ENCODE measurements at regions not wholly inside any gene's neighbourhood (a gene's known extent, or its start where the extent isn't known, plus 50 kb on each side); places are given as distances from the start of the nearest gene placed in this dataset.

DNA sequence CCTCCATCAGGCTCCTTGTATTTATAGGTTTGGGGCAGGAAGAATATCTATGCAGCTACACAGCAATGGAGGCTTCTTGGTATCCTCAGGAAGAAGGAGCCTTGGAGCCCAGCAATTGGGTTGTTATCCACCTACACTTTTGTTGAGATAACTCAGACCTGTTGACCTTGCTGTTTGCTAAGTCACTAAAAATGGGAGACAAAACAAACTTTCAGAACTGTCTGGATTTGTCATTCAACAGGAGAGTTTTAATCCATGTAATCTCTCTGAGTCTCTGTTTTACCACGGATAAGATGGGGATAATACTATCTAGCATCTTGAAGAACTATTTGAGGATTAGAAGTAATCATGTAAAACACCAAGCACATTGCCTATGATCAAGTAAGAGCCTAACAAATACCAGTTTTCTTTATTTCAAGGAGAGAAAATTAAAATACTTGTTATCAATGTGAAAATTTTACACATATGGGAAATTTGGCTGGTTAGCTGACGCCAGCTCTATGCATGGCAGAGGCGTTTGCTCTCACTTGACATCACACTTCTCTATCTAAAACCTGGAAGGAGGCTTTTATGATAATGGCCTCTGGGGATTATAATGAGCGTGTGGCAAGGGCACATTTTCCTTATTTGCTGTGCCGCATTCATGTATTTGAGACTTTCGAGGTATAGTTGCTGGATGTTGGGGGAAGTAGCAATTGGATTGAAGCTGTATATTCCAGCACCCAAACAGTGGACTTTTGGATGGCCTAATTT is 215.6 kb downstream of the PDCD6IP start:
- Mint-ChIP-seq H3K4me1 (peaks cover 12 to 16% (median 16%) of the 10 kb centered on the region in 3 donors), H3K9me3 (peaks cover 0 to 2% (median 0%) of the 10 kb centered on the region in 3 donors), H3K36me3 (peaks cover 2% of the 10 kb centered on the region), H3K4me3 (no peak overlapping the region), H3K27me3 (peaks cover 4% of the 10 kb centered on the region), H3K27ac (no peak overlapping the region)

DNA sequence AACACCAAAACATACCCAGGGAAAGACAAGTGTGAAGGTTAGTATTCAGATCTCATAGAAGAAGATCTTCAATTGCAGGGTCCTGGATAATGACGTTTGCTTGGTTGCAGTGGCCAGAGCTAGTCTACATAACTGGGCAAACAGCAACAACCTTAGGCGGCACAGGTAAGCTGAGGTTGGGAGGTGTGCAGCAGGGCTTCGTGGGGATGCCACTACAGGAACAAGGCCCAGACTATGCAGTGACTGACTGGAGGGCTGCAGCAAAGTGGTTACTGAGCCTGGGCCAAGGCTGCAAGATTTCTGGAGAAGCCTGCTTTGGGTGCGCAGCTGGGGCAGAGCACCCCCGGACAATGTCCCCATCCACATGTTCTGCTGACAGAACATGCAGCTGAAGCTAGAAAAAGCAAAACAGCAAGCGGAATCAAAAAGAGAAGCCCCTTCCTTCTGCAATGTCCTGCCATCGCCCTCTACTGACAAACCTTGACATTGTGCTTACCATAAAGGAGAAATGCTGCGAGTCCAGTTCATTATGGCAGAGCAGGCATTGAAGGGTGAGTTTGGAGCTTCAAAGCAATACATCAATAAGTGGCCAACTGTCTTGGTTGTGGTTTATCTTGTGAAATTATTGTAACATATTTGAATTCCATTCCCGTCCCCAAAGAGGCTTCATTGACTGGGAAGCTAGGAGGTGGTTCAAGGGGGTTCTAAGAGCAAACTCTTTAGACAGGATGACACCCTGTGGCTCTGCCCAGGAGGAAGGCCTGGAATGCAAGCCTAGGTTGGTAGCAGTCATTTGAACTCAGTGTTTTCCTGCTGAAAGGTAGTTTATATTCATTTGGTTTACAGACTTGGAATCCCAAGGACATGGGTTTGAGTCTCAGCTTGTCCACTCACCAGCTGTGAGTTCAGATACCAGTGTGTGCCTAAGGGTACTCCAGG is 217.0 kb downstream of the PDCD6IP start:
- Mint-ChIP-seq H3K27ac (no peak overlapping the region), H3K36me3 (peaks cover 2% of the 10 kb centered on the region), H3K27me3 (peaks cover 12% of the 10 kb centered on the region), H3K4me1 (peaks cover 22 to 24% (median 22%) of the 10 kb centered on the region in 3 donors), H3K9me3 (peaks cover 0 to 2% (median 0%) of the 10 kb centered on the region in 3 donors), H3K4me3 (no peak overlapping the region)

DNA sequence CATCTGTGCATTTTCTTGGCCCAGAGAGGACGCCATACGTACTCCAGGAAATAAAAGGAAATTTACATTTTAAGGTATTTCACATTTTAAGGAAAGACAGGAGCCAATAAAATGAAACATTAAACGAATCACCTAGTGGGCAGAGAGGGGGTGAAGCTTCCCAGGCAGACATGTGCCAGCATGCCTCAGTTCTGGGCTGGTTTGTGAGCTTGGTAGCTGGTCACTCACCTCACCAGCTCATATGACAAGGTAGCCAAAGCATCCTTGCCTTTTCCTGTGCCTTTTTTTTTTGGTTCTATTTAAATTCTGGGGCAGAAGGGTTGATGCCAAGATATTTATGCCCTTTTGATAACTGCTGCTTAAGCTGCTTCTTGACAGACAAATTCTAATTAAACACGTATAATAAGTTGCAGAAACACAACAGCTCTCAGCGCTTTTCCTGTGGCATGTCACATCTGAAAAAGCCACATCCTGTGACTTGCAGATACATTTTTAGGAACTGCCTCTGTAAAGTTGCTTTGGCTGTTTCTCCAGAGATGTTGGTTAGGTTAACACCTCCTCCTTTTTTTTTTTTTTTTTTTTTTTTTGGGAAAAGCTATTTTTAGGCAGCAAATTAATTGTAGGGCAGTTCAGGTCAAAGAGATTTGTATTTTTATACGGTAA is 218.6 kb downstream of the PDCD6IP start:
- no peaks in the 10 kb centered on the region for H3K36me3 Mint-ChIP-seq
- peaks cover 0 to 2% (median 0%) of the 10 kb centered on the region in 3 donors for H3K9me3 Mint-ChIP-seq
- H3K27me3 Mint-ChIP-seq, result peaks cover 24% of the 10 kb centered on the region
- H3K4me1 Mint-ChIP-seq, result peaks cover 34 to 37% (median 36%) of the 10 kb centered on the region in 3 donors
- peak overlapping the region in 2 of 4 donors; percentile 61 to 73 for H3K4me3 Mint-ChIP-seq
- no peak overlapping the region for H3K27ac Mint-ChIP-seq

DNA sequence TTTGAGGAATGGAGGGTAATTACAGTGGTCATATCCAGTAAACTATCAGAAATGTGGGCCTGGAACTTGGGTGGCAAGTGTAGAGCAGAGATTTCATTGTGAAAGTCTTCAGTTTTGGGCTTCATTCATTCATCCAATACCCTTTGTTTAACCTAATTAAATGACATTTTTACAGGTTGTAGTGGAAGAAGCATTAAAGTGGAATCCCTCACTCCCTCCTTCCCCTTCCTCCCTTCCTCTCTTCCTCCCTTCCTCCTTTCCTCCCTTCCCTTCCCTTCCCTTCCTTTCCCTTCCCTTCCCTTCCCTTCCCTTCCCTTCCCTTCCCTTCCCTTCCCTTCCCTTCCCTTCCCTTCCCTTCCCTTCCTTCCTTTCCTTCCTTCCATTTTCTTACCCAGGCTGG is 219.3 kb downstream of the PDCD6IP start:
- H3K9me3 Mint-ChIP-seq, result peaks cover 0 to 2% (median 0%) of the 10 kb centered on the region in 3 donors
- H3K27me3 Mint-ChIP-seq, result peaks cover 24% of the 10 kb centered on the region
- H3K4me1 Mint-ChIP-seq, result peaks cover 40 to 42% (median 42%) of the 10 kb centered on the region in 3 donors
- H3K36me3 Mint-ChIP-seq, result no peaks in the 10 kb centered on the region
- no peak overlapping the region for H3K27ac Mint-ChIP-seq
- H3K4me3 Mint-ChIP-seq, result peak overlapping the region in 1 of 4 donors; percentile 61

DNA sequence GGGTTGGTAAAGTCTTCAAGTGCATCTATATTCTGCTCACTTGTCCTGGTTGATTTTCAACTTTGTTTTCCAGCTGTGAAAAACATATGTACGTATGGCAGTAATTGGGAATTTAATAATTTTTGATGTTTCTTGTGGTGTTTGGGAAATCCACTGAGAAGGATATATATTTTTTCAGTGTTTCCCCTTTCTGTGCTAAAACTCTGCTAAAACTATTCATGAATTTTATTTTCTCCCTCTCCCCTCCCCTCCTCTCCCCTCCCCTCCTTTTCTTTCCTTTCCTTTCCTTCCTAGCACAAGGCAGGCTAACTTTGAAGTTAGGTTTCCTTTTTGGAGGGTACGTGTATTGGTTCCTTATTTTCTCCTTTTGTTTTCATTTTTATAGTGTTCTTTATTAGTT is 220.7 kb downstream of the PDCD6IP start:
- H3K4me3 Mint-ChIP-seq, result peak overlapping the region in 1 of 4 donors; percentile 14
- no peaks in the 10 kb centered on the region for H3K36me3 Mint-ChIP-seq
- H3K9me3 Mint-ChIP-seq, result peaks cover 0 to 2% (median 0%) of the 10 kb centered on the region in 3 donors
- H3K27ac Mint-ChIP-seq, result no peak overlapping the region
- H3K4me1 Mint-ChIP-seq, result peaks cover 42 to 43% (median 43%) of the 10 kb centered on the region in 3 donors
- peaks cover 24% of the 10 kb centered on the region for H3K27me3 Mint-ChIP-seq

DNA sequence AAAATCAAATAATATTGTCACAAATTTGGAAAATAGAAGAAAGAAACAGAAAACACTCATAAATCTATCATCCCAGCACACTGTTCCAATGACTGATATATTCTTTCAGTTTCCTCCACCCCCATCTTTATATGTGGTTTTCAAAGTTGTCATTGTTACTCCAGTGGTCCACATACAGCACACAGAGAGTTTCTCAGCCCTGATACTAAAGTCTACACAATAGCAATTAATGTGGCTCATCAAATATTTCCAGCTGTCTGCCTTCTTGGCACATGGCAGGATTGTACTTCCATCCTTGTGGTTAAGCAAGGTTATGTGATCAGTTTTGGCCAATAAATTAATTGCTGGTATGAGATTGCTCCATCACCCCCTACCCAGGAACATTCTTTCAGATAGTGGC is 221.7 kb downstream of the PDCD6IP start:
- Mint-ChIP-seq H3K27me3 (peaks cover 24% of the 10 kb centered on the region), H3K9me3 (peaks cover 0 to 2% (median 0%) of the 10 kb centered on the region in 3 donors), H3K27ac (peak overlapping the region in 1 of 3 donors; percentile 13), H3K4me1 (peaks cover 42 to 43% (median 43%) of the 10 kb centered on the region in 3 donors), H3K4me3 (no peak overlapping the region), H3K36me3 (no peaks in the 10 kb centered on the region)

DNA sequence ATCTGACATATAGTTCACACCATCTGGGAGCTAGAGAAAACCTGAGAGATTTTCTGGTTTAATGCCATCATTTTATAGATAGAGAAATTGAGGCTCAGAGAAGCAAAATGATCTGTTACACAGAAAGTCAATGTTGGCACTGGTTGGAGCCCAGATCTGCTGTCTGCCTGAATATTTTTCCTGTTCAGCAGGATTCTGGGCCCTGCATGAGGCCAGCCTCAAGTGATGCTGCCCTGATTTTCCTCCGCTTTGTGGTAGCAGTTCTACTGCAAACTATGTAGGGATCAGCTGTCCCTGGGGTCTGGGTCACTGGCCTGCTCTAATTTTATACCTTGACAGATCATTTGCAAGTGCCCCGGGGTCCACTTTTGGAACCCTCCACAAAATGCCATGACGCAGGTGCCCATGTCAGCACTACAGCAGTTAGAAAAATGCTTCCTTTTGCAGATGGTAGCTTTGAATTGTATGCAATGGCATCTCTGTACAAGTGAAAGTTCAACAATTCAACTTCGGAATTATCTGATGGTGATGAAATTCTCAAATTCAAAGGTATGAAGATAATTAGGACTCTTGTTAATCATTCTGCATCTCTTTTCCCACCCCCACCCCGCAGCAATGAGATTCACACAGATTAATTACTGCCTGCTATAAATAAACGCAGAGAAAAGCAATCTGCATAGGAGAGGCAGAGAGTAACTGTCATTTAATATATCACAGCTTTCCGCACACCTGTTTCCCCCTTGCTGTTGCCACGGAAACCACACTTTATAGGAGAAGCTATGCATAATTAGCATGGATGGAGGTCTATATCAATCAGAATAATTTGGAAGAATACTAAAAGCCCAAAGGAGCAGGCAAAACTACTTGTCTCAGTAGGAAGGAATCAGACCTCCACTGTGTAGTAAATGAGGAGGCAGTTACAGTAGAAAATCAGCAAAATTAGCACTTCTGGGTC is 222.6 kb downstream of the PDCD6IP start:
- Mint-ChIP-seq H3K4me1 (peaks cover 42 to 43% (median 43%) of the 10 kb centered on the region in 3 donors), H3K4me3 (peak overlapping the region in 2 of 4 donors; percentile 23 to 89), H3K27me3 (peaks cover 24% of the 10 kb centered on the region), H3K36me3 (no peaks in the 10 kb centered on the region), H3K9me3 (peaks cover 0 to 2% (median 0%) of the 10 kb centered on the region in 3 donors), H3K27ac (peak overlapping the region in 2 of 3 donors; percentile 34 to 91)

DNA sequence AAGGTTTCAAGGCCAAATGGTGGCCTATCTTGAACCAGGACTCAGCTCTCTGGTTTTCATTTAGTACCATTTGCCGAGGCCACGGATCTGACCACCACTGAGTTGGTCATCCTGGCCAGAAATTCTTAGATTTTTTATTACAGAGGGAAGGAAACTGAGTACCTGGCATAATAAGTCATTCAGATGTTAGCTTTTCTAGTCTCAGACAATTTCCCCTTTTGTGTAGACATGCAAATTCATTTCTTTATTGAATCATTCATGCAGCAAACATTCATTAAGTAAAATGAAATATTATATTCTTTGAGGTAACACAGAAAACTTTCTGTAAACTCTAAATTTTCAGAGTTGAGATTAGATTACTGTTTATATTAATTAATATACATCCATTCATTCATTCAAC is 223.7 kb downstream of the PDCD6IP start:
- H3K27me3 Mint-ChIP-seq, result peaks cover 24% of the 10 kb centered on the region
- H3K4me3 Mint-ChIP-seq, result peak overlapping the region in 2 of 4 donors; percentile 51 to 63
- H3K9me3 Mint-ChIP-seq, result peaks cover 0 to 2% (median 0%) of the 10 kb centered on the region in 3 donors
- H3K36me3 Mint-ChIP-seq, result no peaks in the 10 kb centered on the region
- H3K4me1 Mint-ChIP-seq, result peaks cover 36 to 41% (median 37%) of the 10 kb centered on the region in 3 donors
- H3K27ac Mint-ChIP-seq, result peak overlapping the region in 1 of 3 donors; percentile 73

DNA sequence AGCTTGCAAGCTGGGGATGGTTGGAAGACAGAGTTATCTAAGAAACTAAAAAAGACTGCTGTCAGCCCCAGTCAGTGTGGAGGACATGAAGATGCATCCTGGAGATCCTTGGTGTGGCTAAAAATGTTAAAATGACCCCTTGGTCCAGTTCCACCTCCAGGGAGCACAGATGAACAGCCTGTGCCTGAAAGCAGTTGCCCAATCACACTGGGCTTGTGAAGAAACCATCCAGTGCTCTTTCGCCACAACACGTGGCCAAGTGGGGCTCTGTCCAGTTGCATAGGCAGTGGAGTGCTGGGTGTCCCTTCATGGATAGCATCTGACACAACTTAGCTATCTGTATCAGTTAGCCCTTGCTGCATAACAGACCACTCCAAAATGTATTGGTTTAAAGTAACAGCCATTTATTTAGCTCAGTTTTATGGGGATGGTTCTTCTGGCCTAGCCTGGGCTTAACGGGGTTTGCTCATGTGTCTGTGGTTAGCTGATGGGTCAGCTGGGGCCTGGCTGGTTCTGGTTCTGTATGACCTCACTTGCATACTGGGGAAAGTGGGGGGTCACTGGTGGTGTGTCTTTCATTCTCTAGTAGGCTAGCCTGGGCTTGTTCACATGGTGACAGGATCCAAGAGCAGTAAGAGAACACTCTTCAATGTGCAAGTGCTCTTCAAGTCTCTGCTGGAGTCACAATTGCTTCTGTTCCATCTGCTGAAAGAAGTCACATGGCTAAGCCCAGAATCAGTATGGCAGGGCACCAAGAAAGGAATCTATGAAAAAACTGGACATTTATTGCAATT is 226.2 kb downstream of the PDCD6IP start:
- Mint-ChIP-seq H3K27ac (no peak overlapping the region), H3K36me3 (no peaks in the 10 kb centered on the region)

DNA sequence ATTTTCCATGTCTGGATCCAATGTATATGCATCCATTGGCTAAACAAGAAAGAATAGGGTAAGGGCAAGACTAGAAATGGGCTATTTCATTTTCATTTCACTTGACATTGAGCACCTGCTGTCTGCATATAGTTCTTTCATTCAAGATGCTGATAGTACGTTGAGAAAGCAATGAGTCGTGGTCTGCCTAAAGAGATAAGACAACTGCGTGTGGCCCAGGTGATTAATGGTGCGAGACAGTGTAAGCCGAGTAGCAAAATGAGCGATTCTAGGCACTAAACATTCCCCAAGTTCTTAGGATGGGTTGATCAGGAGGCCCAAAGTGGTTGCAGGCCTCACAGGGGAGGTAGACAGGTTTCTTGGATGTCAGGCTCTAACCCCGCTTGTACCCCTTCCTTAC is 235.4 kb downstream of the PDCD6IP start:
- no peaks in the 10 kb centered on the region for H3K4me1 Mint-ChIP-seq
- peaks cover 0 to 4% (median 0%) of the 10 kb centered on the region in 3 donors for H3K9me3 Mint-ChIP-seq
- no peak overlapping the region for H3K27ac Mint-ChIP-seq
- peaks cover 4% of the 10 kb centered on the region for H3K36me3 Mint-ChIP-seq
- no peak overlapping the region for H3K4me3 Mint-ChIP-seq
- H3K27me3 Mint-ChIP-seq, result no peaks in the 10 kb centered on the region

More for the DNA sequence above, 226.2 kb downstream of the PDCD6IP start:
- Mint-ChIP-seq H3K27me3 (peaks cover 16% of the 10 kb centered on the region), H3K4me3 (no peak overlapping the region), H3K4me1 (peaks cover 22 to 29% (median 23%) of the 10 kb centered on the region in 3 donors), H3K9me3 (no peaks in the 10 kb centered on the region)

DNA sequence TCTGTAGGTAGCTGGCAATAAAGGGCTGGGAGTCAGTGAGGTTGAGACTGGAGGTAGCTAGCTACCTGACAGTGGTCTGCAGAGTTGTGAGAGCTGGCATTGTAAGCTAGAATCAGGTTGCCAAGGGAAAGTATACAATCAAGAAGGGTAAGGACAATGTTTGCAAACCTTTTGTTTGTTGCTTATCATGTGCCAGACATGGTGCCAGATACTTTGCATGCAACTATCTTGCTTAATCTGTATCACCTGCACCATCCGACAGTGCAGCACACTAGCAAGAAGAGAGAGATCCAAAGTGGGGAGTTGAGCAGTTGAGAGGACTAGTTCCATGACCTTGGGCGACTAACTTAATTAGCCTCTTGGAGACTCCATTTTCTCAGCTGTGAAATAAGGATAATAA is 236.4 kb downstream of the PDCD6IP start:
- peaks cover 6% of the 10 kb centered on the region for H3K36me3 Mint-ChIP-seq
- peaks cover 0 to 4% (median 0%) of the 10 kb centered on the region in 3 donors for H3K9me3 Mint-ChIP-seq
- H3K27ac Mint-ChIP-seq, result no peak overlapping the region
- H3K27me3 Mint-ChIP-seq, result no peaks in the 10 kb centered on the region
- H3K4me3 Mint-ChIP-seq, result no peak overlapping the region
- H3K4me1 Mint-ChIP-seq, result no peaks in the 10 kb centered on the region

DNA sequence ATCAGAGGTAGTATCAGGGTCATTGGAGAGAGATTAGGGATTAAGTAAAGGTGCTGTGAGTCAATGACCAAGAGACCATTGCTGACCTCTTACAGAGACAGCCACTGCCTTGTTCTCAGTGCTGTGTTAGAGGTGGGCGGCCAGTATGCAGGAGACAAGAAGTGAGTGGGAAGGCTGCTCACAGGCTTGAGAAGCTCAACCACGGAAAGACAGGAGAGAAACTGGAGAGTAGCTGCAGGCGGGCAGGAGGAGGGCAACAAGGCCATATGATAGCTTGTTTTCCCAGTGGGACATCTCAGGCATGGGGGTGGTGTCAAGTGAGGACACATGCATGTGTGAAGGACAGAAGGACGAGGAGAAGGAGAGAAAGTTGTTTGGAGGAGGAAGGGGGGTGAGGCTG is 237.3 kb downstream of the PDCD6IP start:
- Mint-ChIP-seq H3K27me3 (no peaks in the 10 kb centered on the region), H3K4me3 (no peak overlapping the region), H3K36me3 (peaks cover 6% of the 10 kb centered on the region), H3K4me1 (no peaks in the 10 kb centered on the region), H3K27ac (no peak overlapping the region), H3K9me3 (peaks cover 0 to 4% (median 0%) of the 10 kb centered on the region in 3 donors)

DNA sequence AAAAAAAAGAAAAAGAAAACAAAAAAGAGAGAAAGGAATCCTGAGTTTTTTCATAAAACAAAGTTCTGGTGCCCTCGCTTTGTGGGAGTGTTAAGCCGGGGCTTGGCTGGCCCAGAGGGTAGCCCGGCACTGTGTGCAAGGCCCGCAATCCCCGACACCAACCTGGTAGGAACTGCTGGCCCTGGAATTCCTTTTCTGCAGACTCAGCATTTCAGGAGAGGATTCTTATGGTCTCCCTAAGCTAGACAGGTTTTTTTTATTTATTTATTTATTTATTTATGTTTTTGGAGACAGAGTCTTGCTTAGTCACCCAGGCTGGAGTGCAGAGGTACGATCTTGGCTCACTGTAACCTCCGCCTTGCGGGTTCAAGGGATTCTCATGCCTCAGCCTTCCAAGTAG is 238.8 kb downstream of the PDCD6IP start:
- no peaks in the 10 kb centered on the region for H3K9me3 Mint-ChIP-seq
- H3K4me3 Mint-ChIP-seq, result no peak overlapping the region
- no peak overlapping the region for H3K27ac Mint-ChIP-seq
- peaks cover 4% of the 10 kb centered on the region for H3K36me3 Mint-ChIP-seq
- H3K4me1 Mint-ChIP-seq, result no peaks in the 10 kb centered on the region
- H3K27me3 Mint-ChIP-seq, result no peaks in the 10 kb centered on the region

Measured in IgD-negative memory B cell (primary cell).